H1 (cell line): ENCODE measurements at regions not wholly inside any gene's neighbourhood (a gene's known extent, or its start where the extent isn't known, plus 50 kb on each side); places are given as distances from the start of the nearest gene placed in this dataset.

Experiments used
- CTCF ChIA-PET: fragments of 300-600 bp; sonication (Branson Sonifier 250); formaldehyde crosslinking; loops from one replicate; lab custom pipeline; 2021; ENCODE audit not compliant: partially characterized antibody; lab: Charles Lee
- POLR2A ChIA-PET: fragments of 300-600 bp; sonication (Branson Sonifier 250); formaldehyde crosslinking; loops from one replicate; lab custom pipeline; 2021; ENCODE audit warnings: inconsistent platforms; ENCODE audit not compliant: partially characterized antibody; lab: Charles Lee
- DNase-seq, 2 experiments: peaks; one replicate each; pipeline versions ENCODE4 v3.0.0 to v3.0.0-alpha.2; 2010 to 2022; ENCODE audit warnings: low spot score in 2 of 2, low read depth in 1 of 2, mixed read lengths in 1 of 2
- FAIRE-seq: peaks from 2 replicates; lab custom pipeline; 2011; peaks lifted over from hg19 to GRCh38; lab: Jason Lieb, UNC
- H2AFZ ChIP-seq: 2 replicates; pipeline ENCODE4 v1.8.1; 2012; ENCODE audit warnings: low read length, inconsistent platforms
- H2AK5ac ChIP-seq: 2 replicates; pipeline ENCODE4 v1.6.1; 2013; ENCODE audit warnings: low read depth, low read length
- H2BK120ac ChIP-seq: replicated peaks from 2 replicates; pipeline ENCODE3; 2013; ENCODE audit warnings: low read depth, low read length, inconsistent platforms
- H2BK12ac ChIP-seq: 2 replicates; pipeline ENCODE4 v1.6.1; 2013; ENCODE audit warnings: low read depth, low read length
- H2BK15ac ChIP-seq: 2 replicates; pipeline ENCODE4 v1.6.1; 2013; ENCODE audit warnings: low read length
- H2BK20ac ChIP-seq: 2 replicates; pipeline ENCODE4 v1.6.1; 2013; ENCODE audit warnings: low read length
- H2BK5ac ChIP-seq: 2 replicates; pipeline ENCODE4 v1.6.1; 2013; ENCODE audit warnings: low read depth, low read length
- H3K14ac ChIP-seq: 2 replicates; pipeline ENCODE4 v1.6.1; 2013; ENCODE audit warnings: inconsistent platforms; ENCODE audit not compliant: insufficient read length
- H3K18ac ChIP-seq: 2 replicates; pipeline ENCODE4 v1.6.1; 2013; ENCODE audit warnings: low read length; ENCODE audit errors: extremely low read depth
- H3K23ac ChIP-seq: 2 replicates; pipeline ENCODE4 v1.6.1; 2013; ENCODE audit warnings: inconsistent platforms; ENCODE audit not compliant: insufficient read length
- H3K23me2 ChIP-seq: 2 replicates; pipeline ENCODE4 v1.6.1; 2013; ENCODE audit warnings: low read depth, low read length
- H3K27ac ChIP-seq: 2 replicates; pipeline ENCODE4 v1.6.1; 2011; ENCODE audit warnings: low read depth, low read length, inconsistent platforms
- H3K27me3 ChIP-seq, 4 experiments: replicated peaks in 1 of 4; 1 replicate in 1 of 4; 2 replicates in 3 of 4; pipeline versions ENCODE4 v1.6.1 to v1.8.1; 2011 to 2013; ENCODE audit warnings: low read length in 3 of 4, mild to moderate bottlenecking in 3 of 4, inconsistent platforms in 2 of 4, mixed read lengths in 2 of 4, moderate library complexity in 1 of 4; ENCODE audit not compliant: control insufficient read depth in 3 of 4, insufficient read depth in 3 of 4; ENCODE audit errors: extremely low read depth in 1 of 4
- H3K36me3 ChIP-seq, 4 experiments: 2 replicates each; pipeline versions ENCODE4 v1.6.1 to v1.8.1; 2011 to 2013; ENCODE audit warnings: mild to moderate bottlenecking in 4 of 4, low read length in 3 of 4, moderate library complexity in 2 of 4, control low read depth in 1 of 4, inconsistent platforms in 1 of 4; ENCODE audit not compliant: insufficient read depth in 4 of 4, control insufficient read depth in 2 of 4
- H3K4ac ChIP-seq: replicated peaks from 2 replicates; pipeline ENCODE3; 2013; ENCODE audit warnings: low read length, low read depth, mixed read lengths, inconsistent platforms; ENCODE audit not compliant: insufficient read length
- H3K4me1 ChIP-seq, 4 experiments: replicated peaks in 1 of 4; 1 replicate in 1 of 4; 2 replicates in 3 of 4; pipeline versions ENCODE4 v1.6.1 to v1.8.1; 2011 to 2013; ENCODE audit warnings: low read length in 3 of 4, inconsistent platforms in 2 of 4, mixed read lengths in 1 of 4; ENCODE audit not compliant: insufficient read depth in 4 of 4, control insufficient read depth in 3 of 4
- H3K4me2 ChIP-seq, 2 experiments: 2 replicates each; pipeline versions ENCODE4 v1.6.1 to v1.8.1; 2011 to 2013; ENCODE audit warnings: low read depth in 2 of 2, low read length in 2 of 2, control low read depth in 1 of 2, inconsistent platforms in 1 of 2, mild to moderate bottlenecking in 1 of 2; ENCODE audit not compliant: insufficient read depth in 1 of 2
- H3K4me3 ChIP-seq, 4 experiments: fragments of 200-600, 300-600 bp in 1 of 4; sonication (generic), shearing (Covaris generic), sonication (Bioruptor Twin) in 1 of 4; 2 replicates each; pipeline versions ENCODE4 v1.5.1 to v1.8.1; 2011 to 2016; ENCODE audit warnings: low read length in 4 of 4, low read depth in 3 of 4, control low read depth in 2 of 4, inconsistent platforms in 2 of 4, mild to moderate bottlenecking in 2 of 4, mixed read lengths in 1 of 4, moderate library complexity in 1 of 4; ENCODE audit not compliant: insufficient read depth in 2 of 4; ENCODE audit errors: extremely low read depth in 1 of 4
- H3K56ac ChIP-seq: replicated peaks from 2 replicates; pipeline ENCODE3; 2013; ENCODE audit warnings: low read depth, mild to moderate bottlenecking, mixed read lengths, low read length, inconsistent platforms; ENCODE audit not compliant: insufficient read length
- H3K79me1 ChIP-seq: 2 replicates; pipeline ENCODE4 v1.6.1; 2013; ENCODE audit warnings: low read depth, low read length, control low read depth
- H3K79me2 ChIP-seq, 2 experiments: 2 replicates each; pipeline versions ENCODE4 v1.6.1 to v1.8.1; 2012 to 2013; ENCODE audit warnings: low read length in 2 of 2, mild to moderate bottlenecking in 2 of 2, inconsistent platforms in 1 of 2; ENCODE audit not compliant: insufficient read depth in 2 of 2, control insufficient read depth in 1 of 2
- H3K9ac ChIP-seq, 4 experiments: replicated peaks in 1 of 4; 1 replicate in 1 of 4; 2 replicates in 3 of 4; pipeline versions ENCODE4 v1.6.1 to v1.8.1; 2011 to 2013; ENCODE audit warnings: low read depth in 3 of 4, low read length in 3 of 4, control low read depth in 2 of 4, mild to moderate bottlenecking in 2 of 4, moderate library complexity in 2 of 4, inconsistent platforms in 1 of 4; ENCODE audit errors: extremely low read depth in 1 of 4
- H3K9me3 ChIP-seq, 2 experiments: 2 replicates each; pipeline versions ENCODE4 v1.6.1 to v1.8.1; 2012 to 2013; ENCODE audit warnings: mild to moderate bottlenecking in 2 of 2, moderate library complexity in 2 of 2, control low read depth in 1 of 2, inconsistent platforms in 1 of 2, low read depth in 1 of 2, low read length in 1 of 2, mixed read lengths in 1 of 2; ENCODE audit not compliant: insufficient read depth in 2 of 2
- H4K20me1 ChIP-seq, 2 experiments: replicated peaks in 1 of 2; 2 replicates each; pipeline versions ENCODE3 to v1.8.1; 2011 to 2013; ENCODE audit warnings: inconsistent platforms in 2 of 2, low read length in 2 of 2, mild to moderate bottlenecking in 1 of 2; ENCODE audit not compliant: insufficient read depth in 2 of 2, control insufficient read depth in 1 of 2
- H4K5ac ChIP-seq: 2 replicates; pipeline ENCODE4 v1.6.1; 2013; ENCODE audit warnings: low read length, low read depth, mixed read lengths, inconsistent platforms; ENCODE audit not compliant: insufficient read length
- H4K8ac ChIP-seq: 2 replicates; pipeline ENCODE4 v1.8.0; 2013; ENCODE audit warnings: mild to moderate bottlenecking, moderate library complexity, low read length, inconsistent platforms; ENCODE audit not compliant: insufficient read depth; ENCODE audit errors: extremely low read depth
- H4K91ac ChIP-seq: replicated peaks from 2 replicates; pipeline ENCODE3; 2013; ENCODE audit warnings: low read length, mixed read lengths, inconsistent platforms; ENCODE audit not compliant: insufficient read length
- BCL11A ChIP-seq, 2 experiments: IDR thresholded peaks; one replicate each; pipeline ENCODE4 v1.6.1; 2011; ENCODE audit warnings: low read depth in 2 of 2, low read length in 2 of 2, mild to moderate bottlenecking in 2 of 2
- CBX5 ChIP-seq: fragments of 300-800, 300-1000 bp; sonication (generic); IDR thresholded peaks from 2 replicates; pipeline ENCODE4 v1.7.1; 2016; ENCODE audit warnings: antibody characterized with exemption, low read length, low read depth
- GABPA ChIP-seq: IDR thresholded peaks from 2 replicates; pipeline ENCODE4 v1.6.1; 2011; ENCODE audit warnings: mild to moderate bottlenecking, low read length, moderate library complexity, borderline replicate concordance; ENCODE audit not compliant: insufficient read depth
- POLR2A ChIP-seq, 2 experiments: IDR thresholded peaks; 1 replicate in 1 of 2; 2 replicates in 1 of 2; pipeline ENCODE4 v1.6.1; 2011; ENCODE audit warnings: low read depth in 2 of 2, low read length in 2 of 2, mild to moderate bottlenecking in 2 of 2; ENCODE audit errors: control extremely low read depth in 1 of 2
- RFX5 ChIP-seq: IDR thresholded peaks from 2 replicates; pipeline ENCODE4 v1.6.1; 2011; ENCODE audit warnings: low read depth, low read length, improper control_type of control experiment, borderline replicate concordance
- SAP30 ChIP-seq: fragments of 300-600 bp; sonication (generic); IDR thresholded peaks from 2 replicates; pipeline ENCODE4 v1.7.1; 2012; ENCODE audit warnings: low read length, moderate library complexity, mild to moderate bottlenecking, inconsistent platforms; ENCODE audit not compliant: insufficient read depth, insufficient replicate concordance
- SIN3A ChIP-seq, 2 experiments: IDR thresholded peaks in 1 of 2; conservative IDR thresholded peaks in 1 of 2; 2 replicates each; pipeline ENCODE4 v1.6.1; 2011 to 2012; ENCODE audit warnings: low read length in 2 of 2, improper control_type of control experiment in 1 of 2, low read depth in 1 of 2, mild to moderate bottlenecking in 1 of 2
- WGBS, 2 experiments: shearing (Covaris generic) in 1 of 2; methylation state at CpG; one replicate each; pipeline versions ENCODE4 v1.1.6 to v1.1.7; 2013 to 2015; ENCODE audit warnings: low lambda C conversion rate in 2 of 2, mixed read lengths in 2 of 2, inconsistent platforms in 1 of 2, low coverage in 1 of 2, missing lambda C conversion rate in 1 of 2; ENCODE audit not compliant: insufficient replicate concordance in 2 of 2, insufficient coverage in 1 of 2, insufficient read length in 1 of 2; ENCODE audit errors: extremely low coverage in 1 of 2, missing lambda C conversion rate in 1 of 2; 5-methylcytosine and 5-hydroxymethylcytosine counted together

GRCh38 chr5:4537489-4537888 lies 602.6 kb upstream of the ADAMTS16 start:
- Histone ChIP-seq H2BK120ac (no peak overlapping the region), H2BK5ac (no peak overlapping the region), H2AFZ (no peak overlapping the region), H3K79me1 (no peaks in the 10 kb centered on the region), H3K23ac (no peak overlapping the region), H3K4me3 (no peak overlapping the region), H2BK20ac (no peak overlapping the region), H2AK5ac (no peak overlapping the region), H3K4me1 (peaks cover 0 to under 1% (median 0%) of the 10 kb centered on the region in 4 experiments; a peak in 1 of 7 replicates), H3K27me3 (no peaks in the 10 kb centered on the region), H3K36me3 (no peaks in the 10 kb centered on the region), H3K23me2 (no peaks in the 10 kb centered on the region), H3K4ac (no peak overlapping the region), H2BK12ac (no peak overlapping the region), H4K8ac (no peak overlapping the region; the same call in 1 of the 2 replicates), H3K9me3 (no peaks in the 10 kb centered on the region), H2BK15ac (no peak overlapping the region), H3K79me2 (no peaks in the 10 kb centered on the region), H3K27ac (no peak overlapping the region), H3K56ac (no peak overlapping the region), H3K18ac (no peak overlapping the region), H3K14ac (no peak overlapping the region), H3K9ac (no peak overlapping the region), H3K4me2 (no peak overlapping the region), H4K91ac (no peak overlapping the region), H4K5ac (no peak overlapping the region), H4K20me1 (no peaks in the 10 kb centered on the region)
- ChIA-PET CTCF (no interaction called here), POLR2A (no interaction called here)
- WGBS, 2 experiments = 82% methylated on average over 10 of the region's 10 CpGs; no CpG with 5 or more reads in 1 of the 2 experiments
- no peak for FAIRE-seq
- DNase-seq = no peak
- TF ChIP-seq RFX5 (no peak), GABPA (no peak), SIN3A (conservative IDR thresholded peaks at IDR 0.05 in 1 of 2, IDR thresholded peaks at IDR 0.05 in 1 of 2; ENCODE audit: low read depth in 1 of 2, low read length in 2 of 2) (no peak), CBX5 (no peak), SAP30 (no peak), POLR2A (IDR thresholded peaks at IDR 0.05; ENCODE audit: control extremely low read depth in 1 of 2, low read depth in 2 of 2, low read length in 2 of 2) (no peak), BCL11A (IDR thresholded peaks at IDR 0.05; ENCODE audit: low read depth in 2 of 2, low read length in 2 of 2) (no peak)
